Immature natural killer cell (primary cell): ENCODE measurements at regions not wholly inside any gene's neighbourhood (a gene's known extent, or its start where the extent isn't known, plus 50 kb on each side); places are given as distances from the start of the nearest gene placed in this dataset.

Experiments used
- DNase-seq, 3 donors: peaks; one replicate each; pipeline ENCODE4 v3.0.0; 2022; ENCODE audit warnings: mixed read lengths in 1 of 3
- H3K27ac Mint-ChIP-seq, 6 donors: one replicate each; pipeline ENCODE4 v1.8.0; 2020; ENCODE audit warnings: mixed read lengths in 6 of 6, mild to moderate bottlenecking in 5 of 6, inconsistent platforms in 4 of 6, moderate library complexity in 3 of 6
- H3K27me3 Mint-ChIP-seq, 3 donors: one replicate each; pipeline ENCODE4 v1.8.0; 2020 to 2021; ENCODE audit warnings: low read depth in 3 of 3, mild to moderate bottlenecking in 3 of 3, mixed read lengths in 3 of 3, moderate library complexity in 3 of 3, inconsistent platforms in 1 of 3
- H3K36me3 Mint-ChIP-seq, 3 donors: one replicate each; pipeline ENCODE4 v1.8.0; 2020; ENCODE audit warnings: mixed read lengths in 3 of 3, inconsistent platforms in 2 of 3, mild to moderate bottlenecking in 2 of 3
- H3K4me1 Mint-ChIP-seq, 2 donors: one replicate each; pipeline ENCODE4 v1.8.0; 2020; ENCODE audit warnings: inconsistent platforms in 2 of 2, mild to moderate bottlenecking in 2 of 2, mixed read lengths in 2 of 2, moderate library complexity in 1 of 2
- H3K4me3 Mint-ChIP-seq, 5 donors: one replicate each; pipeline ENCODE4 v1.8.0; 2020; ENCODE audit warnings: mild to moderate bottlenecking in 5 of 5, mixed read lengths in 5 of 5, inconsistent platforms in 3 of 5, moderate library complexity in 3 of 5
- H3K9me3 Mint-ChIP-seq, 6 donors: one replicate each; pipeline ENCODE4 v1.8.0; 2020; ENCODE audit warnings: mild to moderate bottlenecking in 6 of 6, mixed read lengths in 6 of 6, inconsistent platforms in 4 of 6, moderate library complexity in 3 of 6

- Mint-ChIP-seq H3K27me3 (peaks cover 0 to 2% (median 2%) of the 10 kb centered on the region in 3 donors), H3K36me3 (peaks cover 0 to 4% (median 4%) of the 10 kb centered on the region in 3 donors), H3K9me3 (peaks cover 20 to 63% (median 33%) of the 10 kb centered on the region in 6 donors), H3K4me3 (no peak overlapping the region), H3K4me1 (no peaks in the 10 kb centered on the region), H3K27ac (no peak overlapping the region)
- no peak for DNase-seq
Measured at GRCh38 chr4:186900232-186900900, 176.7 kb upstream of the FAT1 start.

GRCh38 chr4:186900984-186901383, 177.3 kb upstream of the FAT1 start:
- no peak for DNase-seq
- no peaks in the 10 kb centered on the region for H3K4me1 Mint-ChIP-seq
- H3K27me3 Mint-ChIP-seq = peaks cover 0 to 2% (median 2%) of the 10 kb centered on the region in 3 donors
- no peak overlapping the region for H3K4me3 Mint-ChIP-seq
- H3K36me3 Mint-ChIP-seq = peaks cover 0 to 4% (median 4%) of the 10 kb centered on the region in 3 donors
- H3K9me3 Mint-ChIP-seq = peaks cover 20 to 66% (median 33%) of the 10 kb centered on the region in 6 donors
- H3K27ac Mint-ChIP-seq = no peak overlapping the region

DNA sequence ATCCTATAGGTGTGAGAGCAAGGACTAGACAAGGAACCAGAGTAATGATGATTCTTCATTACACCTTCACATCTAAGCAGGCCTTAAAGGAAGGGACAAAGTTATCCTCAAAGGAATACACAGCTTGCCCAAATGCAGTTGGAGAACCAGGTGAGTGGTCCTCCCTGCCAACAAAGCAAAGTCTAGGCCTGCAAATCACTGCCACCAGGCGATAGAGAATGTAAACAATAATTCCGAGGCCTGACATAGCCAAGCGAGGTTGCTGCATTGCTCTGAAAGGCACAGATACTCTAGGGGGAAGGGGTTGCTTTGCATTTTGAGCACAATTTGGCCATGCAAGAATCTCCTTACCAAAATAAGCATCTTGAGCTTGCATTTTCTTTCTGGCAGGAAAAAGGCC, 178.2 kb upstream of the FAT1 start:
- no peak for DNase-seq
- Mint-ChIP-seq H3K4me1 (no peaks in the 10 kb centered on the region), H3K9me3 (peaks cover 18 to 61% (median 31%) of the 10 kb centered on the region in 6 donors), H3K27me3 (peaks cover 0 to 2% (median 2%) of the 10 kb centered on the region in 3 donors), H3K4me3 (no peak overlapping the region), H3K27ac (no peak overlapping the region), H3K36me3 (peaks cover 0 to 4% (median 2%) of the 10 kb centered on the region in 3 donors)

DNA sequence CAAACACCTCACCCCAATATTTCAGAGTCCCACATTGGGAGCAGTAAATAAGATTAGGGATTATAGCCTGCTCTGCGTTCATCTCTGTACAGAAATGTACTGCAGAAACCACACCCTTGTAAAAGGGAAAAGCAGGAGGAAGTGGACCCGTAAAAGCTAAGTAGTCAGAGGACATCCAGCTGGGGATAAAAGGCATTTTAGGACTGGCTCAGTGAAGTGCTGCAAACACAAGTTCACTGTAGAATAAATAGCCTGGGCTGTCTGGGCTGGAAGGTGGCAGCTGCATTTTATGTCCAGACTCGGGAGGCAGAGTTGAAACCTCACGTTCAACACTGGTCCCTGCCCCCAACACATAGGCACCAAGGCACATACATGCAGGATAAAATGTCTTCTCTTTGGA, 178.7 kb upstream of the FAT1 start:
- Mint-ChIP-seq H3K9me3 (peaks cover 20 to 58% (median 29%) of the 10 kb centered on the region in 6 donors), H3K4me3 (no peak overlapping the region), H3K27ac (no peak overlapping the region), H3K4me1 (no peaks in the 10 kb centered on the region), H3K36me3 (peaks cover 0 to 4% (median 0%) of the 10 kb centered on the region in 3 donors), H3K27me3 (peaks cover 0 to 2% (median 2%) of the 10 kb centered on the region in 3 donors)
- DNase-seq = no peak

DNA sequence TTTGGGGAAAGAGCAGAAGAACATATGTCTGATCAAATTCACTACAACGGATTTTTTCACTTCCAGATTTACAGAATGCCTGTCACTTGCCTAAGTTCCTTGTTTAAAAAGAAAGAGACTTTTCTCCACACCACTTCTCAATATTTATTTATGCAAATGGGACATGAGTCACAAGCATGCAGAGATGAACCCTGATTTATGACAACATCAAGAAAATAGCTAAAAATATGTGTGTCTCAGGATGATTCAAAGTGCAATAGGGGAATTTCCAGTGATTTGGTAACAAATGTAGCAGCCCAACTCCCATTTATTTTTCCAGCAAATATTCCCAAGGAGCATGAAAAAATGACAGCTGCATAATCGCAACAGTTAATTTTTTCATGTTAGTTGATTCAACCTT, 180.4 kb upstream of the FAT1 start:
- H3K9me3 Mint-ChIP-seq = peaks cover 16 to 52% (median 30%) of the 10 kb centered on the region in 6 donors
- H3K4me1 Mint-ChIP-seq = no peaks in the 10 kb centered on the region
- no peak overlapping the region for H3K27ac Mint-ChIP-seq
- no peak overlapping the region for H3K4me3 Mint-ChIP-seq
- no peak for DNase-seq
- H3K36me3 Mint-ChIP-seq = peaks cover 0 to 8% (median 0%) of the 10 kb centered on the region in 3 donors
- H3K27me3 Mint-ChIP-seq = peaks cover 0 to 2% (median 2%) of the 10 kb centered on the region in 3 donors

DNA sequence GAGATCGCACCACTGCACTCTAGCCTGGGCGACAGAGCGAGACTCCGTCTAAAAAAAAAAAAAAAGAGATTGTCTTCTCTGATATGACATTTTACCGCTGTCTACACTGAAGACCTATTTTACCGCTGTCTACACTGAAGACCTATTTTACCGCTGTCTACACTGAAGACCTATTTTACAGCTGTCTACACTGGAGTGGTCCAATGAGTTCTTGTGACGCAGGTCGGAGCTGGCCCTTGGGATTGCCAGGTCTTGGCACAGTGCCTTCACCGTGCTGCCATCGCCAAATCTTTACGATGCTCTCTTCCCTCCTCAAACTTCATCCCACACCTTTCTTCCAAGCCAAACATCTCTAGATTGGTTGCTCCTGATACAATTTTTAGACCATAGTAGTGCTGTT, 183.1 kb upstream of the FAT1 start:
- Mint-ChIP-seq H3K4me3 (no peak overlapping the region), H3K9me3 (peaks cover 14 to 43% (median 28%) of the 10 kb centered on the region in 6 donors), H3K27me3 (peaks cover 0 to 2% (median 0%) of the 10 kb centered on the region in 3 donors)

GRCh38 chr4:186910385-186910784, 186.7 kb upstream of the FAT1 start:
- Mint-ChIP-seq H3K36me3 (peaks cover 0 to 4% (median 0%) of the 10 kb centered on the region in 3 donors), H3K9me3 (peaks cover 8 to 46% (median 22%) of the 10 kb centered on the region in 6 donors), H3K4me3 (no peak overlapping the region), H3K27ac (no peak overlapping the region), H3K27me3 (peaks cover 0 to 3% (median 2%) of the 10 kb centered on the region in 3 donors), H3K4me1 (no peaks in the 10 kb centered on the region)
- DNase-seq = no peak

More for the DNA sequence above, 183.1 kb upstream of the FAT1 start:
- peaks cover 0 to 8% (median 0%) of the 10 kb centered on the region in 3 donors for H3K36me3 Mint-ChIP-seq
- no peak for DNase-seq
- H3K4me1 Mint-ChIP-seq = no peaks in the 10 kb centered on the region
- H3K27ac Mint-ChIP-seq = no peak overlapping the region

DNA sequence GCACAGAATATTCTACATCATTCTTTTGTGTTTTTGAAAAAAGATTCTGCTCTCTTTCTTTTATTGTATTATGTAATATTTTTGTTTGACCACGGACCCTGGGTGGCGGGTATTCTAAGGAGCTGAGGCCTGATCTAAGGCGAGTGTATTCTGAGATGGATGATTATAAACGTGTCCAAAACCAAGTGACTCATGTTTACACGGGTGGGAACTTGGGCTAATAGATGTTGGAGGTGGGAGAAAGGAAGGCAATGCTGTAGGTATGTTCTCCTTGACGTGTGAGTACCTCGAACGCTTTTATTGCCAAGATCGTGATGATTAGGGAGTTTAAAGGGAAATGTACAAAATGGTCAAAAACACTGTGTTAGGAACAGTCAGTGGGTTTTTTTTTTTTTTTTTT, 188.9 kb upstream of the FAT1 start:
- Mint-ChIP-seq H3K4me1 (no peaks in the 10 kb centered on the region), H3K9me3 (peaks cover 4 to 45% (median 19%) of the 10 kb centered on the region in 6 donors), H3K27me3 (peaks cover 0 to 3% (median 2%) of the 10 kb centered on the region in 3 donors), H3K4me3 (no peak overlapping the region), H3K27ac (no peak overlapping the region), H3K36me3 (peaks cover 0 to 2% (median 0%) of the 10 kb centered on the region in 3 donors)
- DNase-seq = no peak

DNA sequence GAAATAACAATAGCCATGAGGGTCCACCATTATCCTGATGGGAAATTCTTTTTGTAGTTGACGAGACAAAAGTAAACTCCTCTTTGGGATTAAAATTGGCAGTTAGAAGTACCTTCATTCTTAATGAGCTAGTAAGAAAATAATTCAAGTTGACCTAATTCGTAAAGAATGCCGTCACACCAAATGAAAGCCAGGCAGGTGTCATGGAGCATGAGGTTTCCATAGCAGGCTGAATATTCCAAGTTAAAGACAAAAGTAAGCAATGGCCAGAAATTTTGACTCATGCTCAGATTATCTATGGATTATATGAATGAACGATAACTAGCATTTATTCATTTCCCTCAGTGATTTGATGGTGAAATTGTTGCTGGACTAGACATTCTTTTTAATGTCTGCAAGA, 192.2 kb upstream of the FAT1 start:
- peaks cover 4 to 48% (median 15%) of the 10 kb centered on the region in 6 donors for H3K9me3 Mint-ChIP-seq
- H3K27ac Mint-ChIP-seq = no peak overlapping the region
- no peak overlapping the region for H3K4me3 Mint-ChIP-seq
- H3K4me1 Mint-ChIP-seq = no peaks in the 10 kb centered on the region
- DNase-seq = no peak
- no peaks in the 10 kb centered on the region for H3K36me3 Mint-ChIP-seq
- peaks cover 0 to 3% (median 2%) of the 10 kb centered on the region in 3 donors for H3K27me3 Mint-ChIP-seq

DNA sequence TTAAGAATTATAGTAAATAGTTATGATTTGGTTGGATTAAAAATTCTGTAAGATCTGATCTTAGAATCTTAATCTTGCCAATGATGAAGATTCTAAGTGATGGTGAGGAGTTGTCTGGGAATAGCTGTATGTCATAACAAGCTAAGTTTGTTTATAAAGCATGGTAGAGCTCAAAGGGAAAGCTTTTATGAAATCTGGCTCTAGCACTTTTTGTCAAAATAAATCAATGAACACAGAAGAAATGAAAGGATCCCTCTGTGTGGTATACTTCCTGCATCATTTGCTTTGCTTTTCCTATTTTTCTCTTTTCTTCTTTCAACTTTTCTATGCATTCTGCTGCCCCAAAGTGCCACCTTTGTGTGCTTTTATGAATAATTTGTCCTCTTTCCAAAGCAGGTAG, 193.5 kb upstream of the FAT1 start:
- no peak overlapping the region for H3K27ac Mint-ChIP-seq
- DNase-seq = no peak
- no peak overlapping the region for H3K4me3 Mint-ChIP-seq
- no peaks in the 10 kb centered on the region for H3K36me3 Mint-ChIP-seq
- H3K27me3 Mint-ChIP-seq = peaks cover 0 to 2% (median 0%) of the 10 kb centered on the region in 3 donors
- no peaks in the 10 kb centered on the region for H3K4me1 Mint-ChIP-seq
- peaks cover 6 to 44% (median 15%) of the 10 kb centered on the region in 6 donors for H3K9me3 Mint-ChIP-seq

GRCh38 chr4:186918466-186918865, 194.8 kb upstream of the FAT1 start:
- no peak for DNase-seq
- no peak overlapping the region for H3K27ac Mint-ChIP-seq
- H3K4me3 Mint-ChIP-seq = no peak overlapping the region
- H3K9me3 Mint-ChIP-seq = peaks cover 2 to 42% (median 13%) of the 10 kb centered on the region in 6 donors
- no peaks in the 10 kb centered on the region for H3K36me3 Mint-ChIP-seq
- H3K4me1 Mint-ChIP-seq = no peaks in the 10 kb centered on the region
- peaks cover 0 to 2% (median 0%) of the 10 kb centered on the region in 3 donors for H3K27me3 Mint-ChIP-seq

- no peak overlapping the region for H3K27ac Mint-ChIP-seq
- no peak overlapping the region for H3K4me3 Mint-ChIP-seq
- no peak for DNase-seq
- no peaks in the 10 kb centered on the region for H3K36me3 Mint-ChIP-seq
- H3K4me1 Mint-ChIP-seq = no peaks in the 10 kb centered on the region
- peaks cover 2 to 49% (median 11%) of the 10 kb centered on the region in 6 donors for H3K9me3 Mint-ChIP-seq
- H3K27me3 Mint-ChIP-seq = peaks cover 0 to 2% (median 0%) of the 10 kb centered on the region in 3 donors
Measured at GRCh38 chr4:186919340-186919739, 195.7 kb upstream of the FAT1 start.

DNA sequence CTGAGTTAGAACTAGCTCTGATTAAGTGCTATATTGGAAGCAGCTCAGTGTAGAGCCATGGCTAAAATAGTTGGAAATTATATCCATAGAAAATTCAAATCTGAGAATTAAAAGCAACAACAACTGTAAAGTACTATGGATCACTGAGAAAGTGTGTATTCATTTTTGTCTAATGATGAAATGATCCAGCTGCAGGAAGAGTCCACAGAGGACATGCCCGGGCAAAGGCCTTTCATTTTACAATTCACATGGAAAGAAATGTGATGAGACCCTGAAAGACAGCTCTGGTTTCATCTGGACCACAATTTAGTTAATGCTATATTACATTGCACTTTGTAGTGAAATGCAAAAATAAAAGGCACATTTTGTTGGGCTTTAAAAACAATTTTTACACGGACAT, 196.8 kb upstream of the FAT1 start:
- H3K27ac Mint-ChIP-seq = no peak overlapping the region
- no peaks in the 10 kb centered on the region for H3K4me1 Mint-ChIP-seq
- DNase-seq = no peak
- H3K36me3 Mint-ChIP-seq = no peaks in the 10 kb centered on the region
- H3K9me3 Mint-ChIP-seq = peaks cover 2 to 50% (median 9%) of the 10 kb centered on the region in 6 donors
- H3K4me3 Mint-ChIP-seq = no peak overlapping the region
- no peaks in the 10 kb centered on the region for H3K27me3 Mint-ChIP-seq

DNA sequence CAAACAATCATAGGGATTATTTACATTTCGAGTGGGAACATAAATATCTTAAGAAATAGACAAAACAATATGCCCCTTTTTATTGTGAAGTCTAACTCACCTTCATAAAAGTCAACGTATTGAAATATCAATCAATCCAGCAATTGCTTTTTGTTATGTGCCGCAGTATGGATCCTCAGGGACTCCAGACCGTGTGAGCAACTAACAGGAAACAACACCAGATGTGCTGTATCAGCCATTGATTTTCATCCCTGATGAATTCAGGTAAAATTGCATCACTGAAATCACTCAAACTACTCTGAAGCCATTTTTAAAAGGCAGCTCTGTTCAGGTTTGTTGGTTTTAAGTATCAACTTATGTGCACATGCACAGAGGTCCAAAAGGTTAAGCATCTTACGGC, 197.3 kb upstream of the FAT1 start:
- H3K4me3 Mint-ChIP-seq = no peak overlapping the region
- H3K4me1 Mint-ChIP-seq = no peaks in the 10 kb centered on the region
- peaks cover 2 to 47% (median 9%) of the 10 kb centered on the region in 6 donors for H3K9me3 Mint-ChIP-seq
- H3K36me3 Mint-ChIP-seq = no peaks in the 10 kb centered on the region
- H3K27me3 Mint-ChIP-seq = no peaks in the 10 kb centered on the region
- H3K27ac Mint-ChIP-seq = no peak overlapping the region
- no peak for DNase-seq
